GM18511 (cell line): ENCODE measurements at regions not wholly inside any gene's neighbourhood (a gene's known extent, or its start where the extent isn't known, plus 50 kb on each side); places are given as distances from the start of the nearest gene placed in this dataset.
"Not testable (repeated sequence)": the region's sequence is repeated elsewhere in the genome, so short reads cannot be mapped to it uniquely, and the experiment has no call there.

Experiments used
- ATAC-seq: cut with Tn5 transposase; IDR thresholded peaks from one replicate; pipeline ENCODE4 v1.9.1; 2021; ENCODE audit warnings: mild to moderate bottlenecking, moderate library complexity; ENCODE audit not compliant: unreplicated experiment

GRCh38 chr4:160284516-160284915 lies 1181.6 kb downstream of the RAPGEF2 start:
- no peak for ATAC-seq

GRCh38 chr4:160286051-160286450 lies 1183.2 kb downstream of the RAPGEF2 start:
- ATAC-seq = no peak

- no peak for ATAC-seq
Measured at GRCh38 chr4:160296476-160296875, 1193.6 kb downstream of the RAPGEF2 start.

- ATAC-seq = no peak
Measured at GRCh38 chr4:160299177-160299576, 1196.3 kb downstream of the RAPGEF2 start.

- no peak for ATAC-seq
Measured at GRCh38 chr4:160299608-160300007, 1196.7 kb downstream of the RAPGEF2 start.

GRCh38 chr4:160316036-160316435 lies 1213.2 kb downstream of the RAPGEF2 start:
- no peak for ATAC-seq

GRCh38 chr4:160318567-160319220 lies 1215.8 kb downstream of the RAPGEF2 start:
- no peak for ATAC-seq

GRCh38 chr4:160319221-160319867 lies 1216.5 kb downstream of the RAPGEF2 start:
- no peak for ATAC-seq

GRCh38 chr4:160319868-160320260 lies 1217.0 kb downstream of the RAPGEF2 start:
- no peak for ATAC-seq

GRCh38 chr4:160326110-160326509 lies 1223.2 kb downstream of the RAPGEF2 start:
- ATAC-seq = no peak

- no peak for ATAC-seq
Measured at GRCh38 chr4:160347197-160347596, 1244.3 kb downstream of the RAPGEF2 start.

GRCh38 chr4:160350944-160351343 lies 1248.1 kb downstream of the RAPGEF2 start:
- ATAC-seq = no peak

- no peak for ATAC-seq
Measured at GRCh38 chr4:160352637-160353036, 1249.8 kb downstream of the RAPGEF2 start.

GRCh38 chr4:160353548-160353947 lies 1250.7 kb downstream of the RAPGEF2 start:
- ATAC-seq = no peak

- ATAC-seq = no peak
Measured at GRCh38 chr4:160362478-160362877, 1259.6 kb downstream of the RAPGEF2 start.

- no peak for ATAC-seq
Measured at GRCh38 chr4:160364217-160364616, 1261.3 kb downstream of the RAPGEF2 start.

- ATAC-seq = not testable (repeated sequence)
Measured at GRCh38 chr4:160364665-160365064, 1261.8 kb downstream of the RAPGEF2 start.

- not testable (repeated sequence) for ATAC-seq
Measured at GRCh38 chr4:160365383-160365782, 1262.5 kb downstream of the RAPGEF2 start.

GRCh38 chr4:160370046-160370445 lies 1267.2 kb downstream of the RAPGEF2 start:
- no peak for ATAC-seq

GRCh38 chr4:160371446-160371845 lies 1268.6 kb downstream of the RAPGEF2 start:
- ATAC-seq = no peak

- ATAC-seq = no peak
Measured at GRCh38 chr4:160372390-160372789, 1269.5 kb downstream of the RAPGEF2 start.

- no peak for ATAC-seq
Measured at GRCh38 chr4:160373911-160374310, 1271.0 kb downstream of the RAPGEF2 start.
